DND-41 (cell line): ENCODE measurements at regions not wholly inside any gene's neighbourhood (a gene's known extent, or its start where the extent isn't known, plus 50 kb on each side); places are given as distances from the start of the nearest gene placed in this dataset.

Source experiments
- CTCF ChIP-seq: IDR thresholded peaks from 2 replicates; pipeline ENCODE4 v1.5.1; 2012; ENCODE audit warnings: borderline replicate concordance, low read length, moderate library complexity, mild to moderate bottlenecking; ENCODE audit not compliant: poor library complexity, severe bottlenecking; ENCODE audit errors: extremely low read depth
- EZH2 ChIP-seq: IDR thresholded peaks from 3 replicates; pipeline ENCODE4 v1.6.1; 2012; ENCODE audit warnings: borderline replicate concordance, low read depth, mild to moderate bottlenecking, moderate library complexity, low read length, inconsistent platforms; ENCODE audit not compliant: severe bottlenecking

GRCh38 chrX:94057385-94057784, 383.4 kb downstream of the FAM133A start:
- TF ChIP-seq CTCF (no peak), EZH2 (no peak)
